GM06990 (cell line): ENCODE measurements at regions not wholly inside any gene's neighbourhood (a gene's known extent, or its start where the extent isn't known, plus 50 kb on each side); places are given as distances from the start of the nearest gene placed in this dataset.
A peak's percentile ranks its signal among the peaks of the same experiment; 100 is the strongest.

Source experiments
- DNase-seq: peaks from one replicate; pipeline ENCODE4 v3.0.0-alpha.2; 2011; ENCODE audit not compliant: insufficient read length; ENCODE audit errors: extremely low read depth
- H3K27me3 ChIP-seq: replicated peaks from 2 replicates; pipeline ENCODE4 v1.6.0; 2011; ENCODE audit warnings: low read length; ENCODE audit not compliant: control insufficient read depth, insufficient read depth
- H3K36me3 ChIP-seq: 2 replicates; pipeline ENCODE4 v1.5.1; 2011; ENCODE audit warnings: low read length; ENCODE audit not compliant: control insufficient read depth, insufficient read depth
- H3K4me3 ChIP-seq: replicated peaks from 2 replicates; pipeline ENCODE4 v1.5.1; 2011; ENCODE audit warnings: low read depth, mild to moderate bottlenecking, control low read depth, low read length
- TF ChIP-seq, protein P1 (sequence below): IDR thresholded peaks from 2 replicates; pipeline ENCODE4 v1.5.1; 2011; ENCODE audit warnings: low read length, control low read depth, mild to moderate bottlenecking, inconsistent platforms; ENCODE audit not compliant: insufficient read depth, poor library complexity, severe bottlenecking

- H3K36me3 ChIP-seq, result no peaks in the 10 kb centered on the region
- peak; percentile 23 for DNase-seq
- no peak overlapping the region for H3K4me3 ChIP-seq
- TF ChIP-seq, protein P1, sequence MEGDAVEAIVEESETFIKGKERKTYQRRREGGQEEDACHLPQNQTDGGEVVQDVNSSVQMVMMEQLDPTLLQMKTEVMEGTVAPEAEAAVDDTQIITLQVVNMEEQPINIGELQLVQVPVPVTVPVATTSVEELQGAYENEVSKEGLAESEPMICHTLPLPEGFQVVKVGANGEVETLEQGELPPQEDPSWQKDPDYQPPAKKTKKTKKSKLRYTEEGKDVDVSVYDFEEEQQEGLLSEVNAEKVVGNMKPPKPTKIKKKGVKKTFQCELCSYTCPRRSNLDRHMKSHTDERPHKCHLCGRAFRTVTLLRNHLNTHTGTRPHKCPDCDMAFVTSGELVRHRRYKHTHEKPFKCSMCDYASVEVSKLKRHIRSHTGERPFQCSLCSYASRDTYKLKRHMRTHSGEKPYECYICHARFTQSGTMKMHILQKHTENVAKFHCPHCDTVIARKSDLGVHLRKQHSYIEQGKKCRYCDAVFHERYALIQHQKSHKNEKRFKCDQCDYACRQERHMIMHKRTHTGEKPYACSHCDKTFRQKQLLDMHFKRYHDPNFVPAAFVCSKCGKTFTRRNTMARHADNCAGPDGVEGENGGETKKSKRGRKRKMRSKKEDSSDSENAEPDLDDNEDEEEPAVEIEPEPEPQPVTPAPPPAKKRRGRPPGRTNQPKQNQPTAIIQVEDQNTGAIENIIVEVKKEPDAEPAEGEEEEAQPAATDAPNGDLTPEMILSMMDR, result no peak
- no peaks in the 10 kb centered on the region for H3K27me3 ChIP-seq
These were observed 115.1 kb upstream of the PCDH18 start for GRCh38 chr4:137647375-137647774.

DNA sequence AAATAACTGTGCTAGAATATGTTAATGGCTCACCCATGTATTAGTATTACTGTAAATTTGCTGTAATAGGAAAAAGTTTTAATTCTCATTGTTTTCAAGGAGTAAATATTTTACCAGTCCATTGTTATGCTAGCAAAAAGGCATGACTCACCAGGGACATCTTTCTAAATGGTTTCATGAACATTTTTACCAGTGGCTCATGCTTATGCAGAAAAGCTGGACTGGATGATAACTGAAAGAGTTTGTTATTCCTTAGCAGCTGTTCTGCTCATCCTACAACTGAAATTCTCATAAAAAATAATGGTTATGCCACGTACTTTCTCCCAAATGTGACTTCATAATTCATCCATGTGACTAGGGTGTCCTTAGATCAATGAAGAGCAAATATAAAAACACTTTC is 111.9 kb upstream of the PCDH18 start:
- H3K27me3 ChIP-seq, result no peaks in the 10 kb centered on the region
- DNase-seq, result no peak
- TF ChIP-seq, protein P1, result no peak

DNA sequence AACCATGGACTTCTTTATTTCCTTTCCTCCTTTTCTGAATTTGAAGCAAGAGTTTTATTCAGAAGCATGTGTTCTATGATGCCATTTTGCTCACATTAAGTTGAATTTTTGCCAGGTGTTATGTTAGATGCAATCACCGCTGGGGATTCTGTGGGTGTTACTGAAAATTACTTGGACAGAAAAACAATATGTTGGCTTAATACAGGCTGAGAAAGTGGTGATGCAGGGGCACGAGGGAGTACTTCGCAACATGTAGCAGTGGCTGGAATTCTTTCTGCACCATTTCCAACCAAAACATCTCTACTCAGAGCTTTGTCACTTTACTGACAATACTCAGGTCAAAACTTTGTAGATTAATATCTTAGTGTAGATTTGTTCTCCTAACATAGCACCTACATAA is 109.2 kb upstream of the PCDH18 start:
- DNase-seq, result no peak

More for the DNA sequence above, 111.9 kb upstream of the PCDH18 start:
- Histone ChIP-seq H3K4me3 (no peak overlapping the region), H3K36me3 (no peaks in the 10 kb centered on the region)

DNA sequence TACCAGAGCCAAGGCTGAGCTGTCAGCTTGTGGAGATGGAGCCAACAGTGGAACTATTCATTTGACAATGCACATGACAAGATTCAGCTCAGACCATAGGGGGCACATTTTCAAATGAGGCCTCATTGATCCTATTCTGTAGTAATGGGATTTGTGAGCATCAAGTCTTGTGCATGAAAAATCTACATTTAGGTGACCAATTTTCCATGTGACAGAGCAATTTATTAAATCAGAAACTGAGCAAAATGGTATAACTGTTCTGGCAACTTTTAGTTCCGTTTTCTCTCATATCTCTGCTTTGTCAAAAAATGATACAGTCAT is 108.5 kb upstream of the PCDH18 start:
- no peaks in the 10 kb centered on the region for H3K36me3 ChIP-seq
- H3K4me3 ChIP-seq, result no peak overlapping the region
- no peak for DNase-seq
- TF ChIP-seq, protein P1, result no peak
- H3K27me3 ChIP-seq, result no peaks in the 10 kb centered on the region

More for the DNA sequence above, 109.2 kb upstream of the PCDH18 start:
- Histone ChIP-seq H3K36me3 (no peaks in the 10 kb centered on the region), H3K4me3 (no peak overlapping the region), H3K27me3 (no peaks in the 10 kb centered on the region)
- TF ChIP-seq, protein P1, result no peak

GRCh38 chr4:137640156-137640837 is 108.0 kb upstream of the PCDH18 start:
- TF ChIP-seq, protein P1, result no peak
- H3K4me3 ChIP-seq, result no peak overlapping the region
- no peak for DNase-seq
- no peaks in the 10 kb centered on the region for H3K27me3 ChIP-seq
- no peaks in the 10 kb centered on the region for H3K36me3 ChIP-seq

- H3K36me3 ChIP-seq, result no peaks in the 10 kb centered on the region
- no peaks in the 10 kb centered on the region for H3K27me3 ChIP-seq
- H3K4me3 ChIP-seq, result no peak overlapping the region
- DNase-seq, result no peak
- TF ChIP-seq, protein P1, result no peak
These were observed 106.6 kb upstream of the PCDH18 start for GRCh38 chr4:137638934-137639333.
